ENCODE measurements at regions not wholly inside any gene's neighbourhood (a gene's known extent, or its start where the extent isn't known, plus 50 kb on each side); places are given as distances from the start of the nearest gene placed in this dataset.

DNA sequence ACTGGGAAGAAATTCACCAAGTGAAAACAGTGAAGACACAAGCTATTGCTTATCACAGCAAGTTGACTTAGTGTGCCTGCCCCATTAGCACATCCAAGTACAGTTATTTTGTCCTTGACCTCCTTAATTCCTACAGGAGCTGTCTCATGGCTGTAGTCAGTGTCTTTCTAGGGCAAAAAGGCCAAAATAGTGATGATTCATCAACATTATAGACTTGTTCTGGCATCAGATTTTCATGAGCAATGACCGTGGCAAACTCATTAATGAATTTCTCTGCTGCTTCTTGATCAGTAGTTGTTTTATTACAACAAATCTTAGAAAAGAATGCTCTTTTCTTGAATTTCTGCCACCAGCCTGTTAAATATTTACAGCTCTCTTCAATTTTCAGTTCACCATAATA is 1169.3 kb upstream of the DDX18 start:
- no peak for DNase-seq

DNA sequence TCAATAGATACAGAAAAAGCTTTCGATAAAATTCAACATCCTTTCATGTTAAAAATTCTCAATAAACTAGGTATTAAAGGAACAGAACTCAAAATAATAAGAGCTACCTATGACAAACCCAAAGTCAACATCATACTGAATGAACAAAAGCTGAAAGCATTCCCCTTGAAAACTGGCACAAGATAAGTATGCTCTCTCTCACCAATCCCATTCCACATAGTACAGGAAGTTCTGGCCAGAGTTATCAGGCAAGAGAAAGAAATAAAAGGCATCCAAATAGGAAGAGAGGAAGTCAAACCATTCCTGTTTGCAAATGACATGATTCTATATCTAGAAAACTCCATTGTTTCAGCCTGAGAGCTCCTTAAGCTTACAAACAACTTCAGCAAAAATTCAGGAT is 1145.8 kb upstream of the DDX18 start:
- DNase-seq: no peak

DNA sequence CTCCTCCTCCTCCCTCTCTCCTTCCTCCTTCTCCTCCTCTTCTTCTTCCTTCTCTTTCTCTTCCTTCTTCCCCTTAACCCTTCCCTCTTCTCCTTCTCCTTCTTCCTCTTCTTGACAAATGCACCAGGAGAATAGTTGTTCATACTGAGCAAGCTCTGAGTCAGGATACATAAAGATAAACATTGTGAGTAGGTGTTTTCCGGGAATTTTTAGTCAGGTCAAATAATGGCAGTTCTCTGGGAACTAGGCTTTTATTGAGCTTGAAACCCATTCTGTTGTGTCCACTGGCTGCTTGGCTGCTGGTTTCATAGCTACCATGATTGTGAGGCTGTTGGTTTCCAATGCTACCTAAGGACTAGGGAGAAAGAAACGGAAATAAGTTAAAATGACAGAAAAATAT is 1144.7 kb upstream of the DDX18 start:
- no peak for DNase-seq

DNA sequence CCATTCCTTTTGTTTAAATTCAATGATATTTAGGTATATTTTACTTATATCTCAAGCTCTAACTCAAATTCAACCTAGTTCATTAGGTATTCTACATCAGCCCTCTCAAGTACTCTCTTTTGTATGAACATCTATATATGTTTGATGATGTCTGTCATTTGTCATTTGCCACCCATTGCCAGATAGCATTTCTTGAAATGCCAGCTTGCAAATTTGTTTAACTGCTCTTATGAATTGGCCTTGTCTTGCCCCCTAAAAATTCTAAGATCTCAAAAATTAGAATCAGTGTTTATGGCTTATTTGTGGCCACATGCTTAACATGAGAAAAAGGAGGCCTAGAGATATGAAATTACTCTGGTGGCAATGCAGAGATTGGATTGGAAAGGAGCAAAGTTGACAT is 1140.3 kb upstream of the DDX18 start:
- DNase-seq: no peak

DNA sequence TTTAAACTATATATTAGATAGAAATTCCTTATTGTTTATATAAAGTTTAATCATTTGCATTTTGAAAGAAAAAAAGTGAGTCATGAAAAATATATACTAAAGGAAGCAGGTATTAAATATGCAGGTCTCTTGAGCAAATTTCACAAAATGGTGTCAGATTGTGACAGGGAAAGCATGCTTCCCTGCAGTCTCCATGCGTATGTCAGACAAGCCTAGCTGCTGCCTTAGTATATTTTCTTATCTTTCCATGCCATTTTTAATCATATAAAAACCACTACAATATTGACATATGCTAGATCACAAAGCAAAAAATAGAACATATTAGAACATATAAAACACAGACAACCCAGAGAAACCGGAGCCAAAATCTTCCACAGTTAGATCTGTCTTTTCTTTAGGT is 1137.7 kb upstream of the DDX18 start:
- DNase-seq: no peak

DNA sequence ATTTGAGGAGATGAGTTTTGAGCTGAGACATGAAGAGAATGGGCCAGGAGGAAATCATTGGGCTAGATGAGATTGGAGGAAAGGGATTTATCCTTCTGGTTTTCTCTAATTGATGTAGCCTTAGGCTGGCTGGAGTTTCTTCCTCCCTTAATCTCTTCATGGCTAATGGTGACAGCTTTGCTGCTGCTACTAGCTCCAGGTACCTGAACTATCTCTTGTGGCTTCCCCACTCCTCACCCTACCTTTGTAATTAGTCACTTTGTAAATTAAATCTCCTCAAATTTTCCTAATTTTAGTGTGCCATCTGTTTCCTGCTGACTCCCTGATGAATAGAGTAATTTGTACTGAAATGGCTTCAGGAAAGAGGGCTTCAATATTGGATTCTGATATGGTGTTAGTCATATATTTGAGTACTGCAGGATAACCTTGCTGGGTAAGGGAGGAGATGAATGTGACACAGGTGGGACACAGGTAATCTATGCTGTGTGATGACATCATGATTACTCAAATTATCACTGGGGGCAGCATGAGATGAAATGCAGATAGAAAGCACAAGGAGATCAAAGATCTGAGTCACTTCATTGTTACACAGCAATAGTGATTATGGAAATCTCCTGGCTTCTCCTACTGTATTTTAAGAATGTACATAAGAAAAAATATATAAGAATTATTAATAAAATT is 1134.1 kb upstream of the DDX18 start:
- no peak for DNase-seq

DNA sequence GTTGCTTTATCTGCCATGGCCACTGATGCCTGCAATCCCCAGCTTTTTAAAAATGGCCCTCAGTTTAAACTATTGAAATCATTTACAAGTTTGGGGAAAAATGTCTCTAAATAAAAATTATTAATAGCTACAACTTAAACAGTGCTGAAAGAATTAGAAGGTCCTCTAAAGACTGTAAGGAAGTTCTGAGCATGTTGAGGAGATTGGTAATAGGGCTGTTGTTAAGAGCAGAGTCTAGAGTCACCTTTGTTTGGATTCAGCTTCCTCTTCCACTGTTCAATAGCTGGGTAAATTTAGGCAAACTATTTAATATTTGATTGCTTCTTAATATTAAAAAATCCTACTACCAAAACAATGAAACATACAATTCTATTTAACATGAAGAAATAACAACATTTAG is 1127.1 kb upstream of the DDX18 start:
- no peak for DNase-seq

DNA sequence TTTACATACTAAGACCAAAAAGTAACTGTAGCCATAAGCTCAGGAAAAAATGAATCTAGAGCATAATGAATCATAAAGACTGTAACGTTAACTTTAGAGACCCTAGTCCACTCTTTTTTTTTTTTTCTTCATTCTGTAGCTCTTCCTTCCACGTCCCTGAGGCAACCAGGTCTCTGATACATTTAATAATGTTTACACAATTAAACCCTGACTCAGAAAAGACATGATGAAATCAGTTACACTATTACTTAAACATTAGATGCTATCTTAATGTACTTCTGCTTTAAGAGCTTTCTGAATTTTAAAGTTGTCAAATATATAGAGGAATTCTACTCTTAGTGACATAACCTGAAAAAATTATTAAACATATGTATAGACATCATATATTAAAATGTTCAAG is 1121.5 kb upstream of the DDX18 start:
- DNase-seq: no peak

DNA sequence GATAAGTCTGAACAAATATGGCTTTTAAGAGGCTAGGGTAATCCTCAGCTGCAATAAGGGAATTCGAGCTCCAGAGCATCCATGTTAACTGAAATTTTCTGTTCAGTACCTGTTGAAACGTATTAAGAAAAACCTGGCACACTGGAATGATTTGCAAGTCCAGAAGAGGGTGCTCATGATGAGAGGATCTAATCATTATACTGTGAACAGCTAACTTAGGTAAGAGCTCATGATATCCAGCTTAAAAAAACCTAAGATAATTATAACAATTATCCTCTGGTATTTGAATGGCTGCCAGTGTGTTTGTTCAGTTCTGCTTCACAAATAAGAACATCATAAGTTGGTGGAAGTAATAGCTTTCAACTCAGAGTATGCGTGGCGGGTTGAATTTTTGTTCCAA is 1118.3 kb upstream of the DDX18 start:
- no peak for DNase-seq

DNA sequence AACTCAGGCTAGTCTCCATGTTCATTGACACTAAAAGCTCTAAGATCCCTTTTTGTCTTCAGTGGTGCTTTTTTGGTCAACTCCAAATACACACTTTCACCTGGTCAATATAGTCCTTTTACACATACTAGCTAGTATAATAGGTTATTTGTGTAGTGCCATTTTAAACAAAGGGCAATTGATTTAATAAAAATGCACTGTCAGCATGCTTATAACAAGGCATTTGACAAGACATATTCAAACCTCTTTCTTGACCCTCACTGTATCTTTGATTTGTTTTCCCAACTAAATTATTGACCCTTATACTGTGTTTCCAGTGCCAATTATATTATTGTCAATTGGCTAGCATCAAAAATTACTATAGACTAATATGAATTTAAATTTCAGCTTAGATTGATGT is 1117.6 kb upstream of the DDX18 start:
- no peak for DNase-seq

DNA sequence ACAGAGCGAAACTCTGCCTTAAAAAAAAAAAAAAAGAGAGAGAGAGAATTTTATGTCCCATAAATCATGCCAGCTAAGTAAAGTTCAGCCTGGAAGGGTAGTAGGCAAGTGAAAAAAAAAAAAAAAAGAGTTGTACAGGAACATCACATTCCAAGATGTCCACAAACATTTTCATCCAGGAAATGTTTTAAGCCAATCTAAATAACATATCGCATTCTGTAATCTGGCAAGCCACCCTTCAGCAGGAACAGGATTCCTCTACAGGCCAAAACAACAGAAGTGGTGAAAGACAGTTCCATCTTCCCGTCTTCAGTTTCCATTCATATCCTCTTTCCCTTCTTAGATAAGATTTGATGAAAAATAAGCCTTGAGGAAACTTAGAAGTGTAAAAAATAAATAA is 1108.1 kb upstream of the DDX18 start:
- DNase-seq: no peak

DNA sequence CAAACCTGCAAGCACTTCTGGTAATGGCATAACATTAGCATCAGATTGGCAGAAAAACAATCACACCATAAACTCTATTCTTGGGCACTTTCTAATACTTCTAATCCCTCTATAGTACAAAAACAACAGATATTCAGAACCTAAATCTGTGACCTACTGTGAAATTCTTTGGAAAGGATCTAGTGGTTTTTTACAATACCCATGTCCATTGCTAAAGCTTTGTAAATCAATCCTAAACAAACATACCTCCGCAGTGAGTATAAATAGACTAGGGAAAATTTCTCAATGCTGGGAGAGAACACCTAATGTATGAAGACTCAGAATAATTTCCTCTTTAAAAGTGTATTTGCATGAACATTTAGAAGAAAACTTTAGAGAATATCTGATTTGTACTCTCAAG is 1098.5 kb upstream of the DDX18 start:
- DNase-seq: no peak

DNA sequence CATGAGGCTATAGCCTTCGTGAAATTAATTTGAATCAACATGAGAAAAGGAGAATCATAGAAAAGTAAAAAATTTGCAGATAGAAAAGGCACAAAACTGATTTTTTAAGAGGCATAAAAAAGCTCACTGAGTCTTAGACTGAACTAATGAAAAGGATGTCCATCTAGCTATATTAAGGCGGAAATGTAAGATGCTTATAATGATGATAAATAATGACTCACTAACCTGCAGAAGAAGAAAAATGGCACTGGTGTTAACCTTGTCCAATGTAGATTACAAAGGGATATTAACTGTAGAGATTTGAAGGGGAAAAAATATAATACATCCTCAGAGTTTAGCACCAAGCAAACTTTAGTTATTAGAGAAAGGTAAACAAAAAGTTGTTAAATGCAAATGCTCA is 1098.0 kb upstream of the DDX18 start:
- no peak for DNase-seq

DNA sequence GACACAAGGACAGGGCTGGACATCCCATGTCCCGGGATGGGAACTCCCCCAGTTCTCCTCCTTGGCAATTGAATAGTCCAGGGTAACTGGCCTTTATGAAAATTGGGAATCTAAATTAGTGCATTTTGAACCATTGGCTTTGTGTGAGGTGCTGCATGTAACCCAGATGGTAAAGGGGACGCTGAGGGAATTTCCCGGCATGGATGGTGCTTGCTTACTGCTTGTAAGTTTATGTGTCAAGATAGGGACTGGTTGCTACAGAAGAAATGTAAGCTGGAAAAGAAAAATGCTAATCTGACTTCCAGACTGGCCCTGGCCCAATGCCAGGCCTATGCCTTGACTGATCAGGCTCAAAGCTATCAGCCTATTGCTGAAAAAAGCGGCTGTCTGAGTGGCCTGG is 1096.7 kb upstream of the DDX18 start:
- no peak for DNase-seq

DNA sequence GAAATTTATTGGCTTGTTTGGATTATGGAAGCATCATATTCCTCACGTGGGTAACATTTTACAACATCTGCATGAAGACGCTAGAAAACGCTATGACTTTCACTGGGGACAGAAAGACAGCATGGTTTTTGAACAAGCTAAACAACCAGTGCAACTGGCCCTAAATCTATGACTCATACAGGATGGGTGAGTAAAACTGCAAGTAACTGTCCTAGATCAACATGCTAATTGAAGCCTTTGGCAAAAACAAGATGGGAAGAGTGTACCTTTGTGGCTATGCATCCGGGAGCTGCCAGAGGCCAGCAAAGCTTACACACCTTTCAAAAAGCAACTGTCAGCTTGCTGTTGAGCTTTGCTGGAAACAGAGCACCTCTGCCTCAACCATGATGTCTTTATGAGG is 1096.0 kb upstream of the DDX18 start:
- no peak for DNase-seq

DNA sequence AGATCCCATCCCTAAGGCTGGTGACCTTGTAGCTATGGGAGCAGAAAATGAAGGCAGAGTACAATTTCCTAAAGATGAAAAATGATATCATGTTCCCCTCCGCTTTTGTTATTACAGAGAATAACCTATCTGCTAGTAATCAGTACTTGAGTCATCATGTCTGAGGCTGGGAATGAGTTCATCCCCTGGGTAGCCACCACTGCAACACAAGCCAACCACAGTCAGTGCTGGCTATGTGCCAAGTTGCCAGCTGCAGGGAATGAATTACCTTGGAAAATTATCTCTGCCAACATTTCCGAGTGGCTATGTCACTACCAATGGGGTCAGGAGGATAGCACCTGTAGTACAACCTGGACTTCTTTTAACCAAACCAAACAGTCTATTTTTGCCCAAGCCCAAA is 1094.7 kb upstream of the DDX18 start:
- DNase-seq: peak; percentile 34

DNA sequence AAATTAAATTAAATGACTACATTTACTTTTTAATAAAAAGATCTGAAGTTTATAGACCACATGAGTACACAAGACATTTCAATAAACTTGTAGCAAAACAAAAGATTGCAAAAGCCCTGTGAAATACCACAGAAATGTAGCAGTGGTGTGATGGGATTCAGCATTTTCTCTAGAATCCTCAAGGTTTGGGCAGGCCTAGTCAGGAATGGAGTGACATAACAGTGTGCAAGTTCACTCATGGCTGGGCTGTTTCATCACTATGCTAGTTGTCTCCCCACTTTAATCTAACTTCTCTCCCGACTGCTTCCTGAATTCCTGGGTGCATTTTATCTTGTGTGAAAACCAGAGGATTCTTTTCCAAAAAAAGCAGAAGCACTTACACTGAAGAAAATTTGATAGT is 1089.9 kb upstream of the DDX18 start:
- no peak for DNase-seq

DNA sequence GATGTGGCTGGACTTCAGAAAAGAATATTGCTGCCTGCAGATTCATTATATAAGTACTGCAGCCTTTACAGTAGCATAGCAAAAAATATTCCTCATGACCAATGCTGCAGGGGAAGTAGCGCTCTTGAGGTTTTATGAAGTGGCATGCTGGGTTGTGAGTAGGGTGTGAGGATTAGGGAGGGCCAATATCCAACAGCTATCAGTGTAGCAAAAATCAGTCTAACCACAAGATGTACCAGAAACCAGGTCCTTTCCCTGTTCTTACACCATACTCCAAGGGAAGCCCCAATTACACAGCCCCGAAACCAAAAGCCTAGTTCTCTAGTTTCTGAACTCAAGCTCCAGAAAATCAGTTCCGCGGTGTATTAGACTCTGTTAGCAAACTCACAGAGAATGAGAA is 1082.2 kb upstream of the DDX18 start:
- no peak for DNase-seq

DNA sequence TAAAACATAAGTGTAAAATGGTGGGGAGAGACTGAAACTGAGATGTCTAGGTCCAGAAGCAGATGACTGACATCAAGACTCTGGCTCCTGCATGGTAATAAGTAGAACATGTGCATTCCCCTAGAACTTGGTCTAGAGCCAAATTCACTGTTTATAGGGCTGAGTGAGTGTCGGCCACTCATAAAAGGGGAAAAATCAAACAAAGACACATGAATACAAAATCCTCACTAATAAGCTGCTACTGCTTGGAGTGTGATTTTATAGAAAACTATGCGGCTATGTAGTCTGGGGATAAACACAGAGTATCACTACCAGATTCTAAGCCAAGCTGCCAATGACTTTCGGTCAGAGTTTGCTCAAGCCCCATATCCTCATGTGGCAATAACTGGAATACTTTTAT is 1080.8 kb upstream of the DDX18 start:
- DNase-seq: peak; percentile 11

DNA sequence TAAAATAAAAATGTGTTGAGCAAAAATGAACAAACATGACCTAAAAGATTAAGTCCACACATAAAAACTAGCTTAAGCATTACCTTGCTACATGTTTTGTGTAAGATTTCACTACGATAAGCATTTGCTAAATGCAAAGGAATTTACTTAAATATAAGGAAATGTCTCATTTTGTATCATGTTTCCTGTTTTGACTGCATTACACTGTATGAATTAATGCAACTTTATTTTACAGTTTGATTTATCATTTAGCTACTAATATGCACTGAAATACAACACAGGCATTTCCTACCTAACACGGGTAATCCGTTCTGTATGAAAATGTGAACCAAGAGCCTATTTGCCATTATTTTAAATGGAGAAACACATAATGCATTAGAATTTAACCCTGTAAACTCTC is 1076.5 kb upstream of the DDX18 start:
- no peak for DNase-seq

DNA sequence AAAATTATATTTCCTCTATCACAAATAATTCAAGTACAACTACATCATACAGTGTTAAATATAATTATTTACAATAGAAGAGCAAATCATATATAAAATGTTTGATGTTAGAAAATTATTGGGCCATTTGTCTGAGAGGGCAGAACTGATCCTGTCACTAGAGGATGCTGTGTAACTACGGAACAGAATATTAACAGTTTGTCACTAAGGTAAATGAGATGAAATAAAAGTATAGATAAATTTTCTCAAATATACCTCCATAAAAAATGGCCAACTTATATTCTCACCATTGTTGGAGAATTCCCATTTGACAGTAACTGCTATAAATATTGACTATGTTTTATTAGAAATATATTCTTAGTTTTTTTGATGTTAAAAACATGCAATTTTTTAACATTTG is 1067.4 kb upstream of the DDX18 start:
- no peak for DNase-seq

DNA sequence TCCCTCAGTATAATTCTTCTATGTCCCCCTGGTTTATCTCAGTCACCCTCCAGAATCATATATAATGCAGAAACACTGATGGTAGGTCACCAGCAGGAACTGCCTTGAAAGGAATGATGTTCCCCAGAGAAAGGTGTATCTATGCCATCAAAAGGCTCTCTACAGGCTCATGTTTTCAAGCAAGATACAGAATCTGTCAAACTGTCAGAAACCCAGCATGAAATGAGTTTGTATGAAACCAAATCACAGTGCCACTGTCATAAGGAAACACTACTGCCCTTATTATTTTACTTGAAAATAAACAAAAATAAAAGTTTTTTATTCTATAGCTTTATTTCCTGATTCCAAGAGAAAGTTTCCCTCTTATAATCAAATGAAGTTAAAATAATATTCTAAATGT is 1064.5 kb upstream of the DDX18 start:
- no peak for DNase-seq

DNA sequence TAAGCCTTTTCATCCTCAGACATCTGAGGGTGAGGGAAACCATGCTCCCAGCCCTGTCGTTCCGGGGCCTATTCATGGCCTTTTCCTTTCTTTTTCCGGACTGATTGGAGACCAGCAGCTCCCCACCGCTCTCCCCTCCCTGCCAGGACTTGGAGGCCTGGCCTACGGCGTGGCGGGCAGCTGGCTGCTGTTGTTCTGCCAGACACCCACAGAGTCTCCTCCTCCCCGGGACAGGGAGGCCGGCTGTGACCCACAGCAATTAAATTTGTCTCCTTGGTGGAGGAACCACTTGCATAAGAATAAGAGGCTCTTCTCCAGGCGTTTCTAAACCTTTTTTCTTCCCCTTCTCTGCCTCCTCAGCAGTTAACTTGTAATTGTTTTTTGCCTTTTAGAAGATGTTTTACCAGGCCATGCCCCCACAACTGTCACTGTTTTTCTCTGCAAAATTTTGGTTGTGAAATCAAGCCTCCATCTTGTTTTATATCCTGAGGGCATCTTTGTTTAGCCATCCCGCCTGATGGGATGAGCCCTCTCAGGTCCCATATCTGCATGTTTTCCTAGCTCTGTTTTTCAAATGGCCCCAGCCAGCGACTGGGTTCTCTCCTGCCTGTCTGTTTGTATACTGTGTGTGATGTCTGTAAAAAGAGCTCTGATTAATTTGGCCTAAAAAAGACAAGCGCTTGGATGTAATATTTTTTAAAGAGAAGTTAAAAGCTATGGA is 1060.0 kb upstream of the DDX18 start:
- no peak for DNase-seq

DNA sequence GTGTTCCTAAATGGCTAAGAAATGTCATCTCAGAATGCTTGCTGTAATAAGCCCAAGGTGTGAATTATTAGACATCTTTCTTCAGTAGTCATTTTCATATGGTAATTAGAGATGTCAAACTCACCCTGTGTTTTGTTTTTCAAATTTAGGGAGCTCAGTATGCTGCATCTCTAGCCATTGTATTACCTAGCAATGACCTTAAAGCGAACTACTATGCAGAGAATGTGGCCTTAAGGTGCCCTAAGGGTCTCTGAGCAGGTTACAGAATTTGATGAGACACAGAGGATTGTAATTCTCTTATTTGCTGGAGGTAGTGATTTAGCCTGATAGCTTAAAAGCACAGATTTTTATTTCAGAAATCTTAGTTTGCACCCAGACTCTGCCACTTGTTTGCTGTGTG is 1052.6 kb upstream of the DDX18 start:
- DNase-seq: no peak

DNA sequence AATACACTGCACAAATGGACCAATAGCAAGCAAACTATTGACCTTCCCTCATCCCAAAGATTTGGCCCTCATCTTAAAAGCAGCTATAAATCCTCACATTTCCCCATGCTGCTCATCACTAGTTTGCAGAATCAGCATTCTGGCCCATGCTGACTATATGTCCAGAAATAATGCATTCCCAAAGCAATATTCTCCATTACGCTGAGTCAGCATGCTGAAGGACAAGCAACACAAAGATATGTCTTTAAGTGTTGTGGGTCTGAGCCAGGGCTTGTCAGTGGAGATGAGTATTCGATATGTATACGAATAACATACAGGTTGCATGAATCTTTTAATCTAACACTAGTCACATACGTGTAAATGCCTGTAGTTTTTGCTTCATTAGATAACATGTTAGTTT is 1045.0 kb upstream of the DDX18 start:
- no peak for DNase-seq

Measured in fibroblast of skin of right quadriceps (primary cell).